Right lobe of liver (tissue), 4 donors: ENCODE measurements at regions not wholly inside any gene's neighbourhood (a gene's known extent, or its start where the extent isn't known, plus 50 kb on each side); places are given as distances from the start of the nearest gene placed in this dataset.

Source experiments
- CTCF ChIP-seq, 4 donors: fragments of 200-600 bp in 3 of 4; fragments of 450-650 bp in 1 of 4; IDR thresholded peaks; one replicate each; pipeline versions ENCODE4 v1.5.1 to v1.8.0; 2016 to 2022; ENCODE audit warnings: antibody characterized with exemption in 4 of 4, mild to moderate bottlenecking in 2 of 4
- POLR2A ChIP-seq: fragments of 450-650 bp; IDR thresholded peaks from one replicate; pipeline ENCODE4 v1.6.1; 2017; ENCODE audit warnings: antibody characterized with exemption, mild to moderate bottlenecking
- donor health status: DM: no; HTN: no; CAD: no.
- donor health status: DM: no; HTN: no; CAD: no.
- donor health status: DM: no; HTN: yes; CAD: no.

DNA sequence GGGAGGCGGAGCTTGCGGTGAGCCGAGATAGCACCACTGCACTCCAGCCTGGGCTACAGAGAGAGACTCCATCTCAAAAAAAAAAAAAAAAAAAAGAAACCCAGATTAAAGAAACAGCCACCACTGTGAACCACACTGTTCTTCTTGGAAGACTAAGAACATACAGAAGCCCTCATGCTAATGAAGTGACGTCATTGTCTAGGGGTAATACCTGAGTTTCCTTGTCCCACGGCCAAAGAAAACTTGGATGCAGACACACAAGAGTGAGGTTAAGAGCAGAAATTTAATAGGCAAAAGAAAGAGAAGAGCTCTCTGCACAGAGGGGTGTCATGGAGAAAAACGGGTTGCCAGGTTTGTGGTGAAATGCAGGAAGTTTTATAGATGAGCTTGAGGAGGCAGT lies 691.6 kb downstream of the NLGN4X start:
- TF ChIP-seq CTCF (IDR thresholded peaks at IDR 0.05), result no peak
- no peak for TF ChIP-seq POLR2A
